GM19463 (cell line): ENCODE measurements at regions not wholly inside any gene's neighbourhood (a gene's known extent, or its start where the extent isn't known, plus 50 kb on each side); places are given as distances from the start of the nearest gene placed in this dataset.
"Not testable (repeated sequence)": the region's sequence is repeated elsewhere in the genome, so short reads cannot be mapped to it uniquely, and the experiment has no call there.

Experiments used
- ATAC-seq: cut with Tn5 transposase; IDR thresholded peaks from one replicate; pipeline ENCODE4 v1.9.1; 2021; ENCODE audit warnings: mild to moderate bottlenecking, moderate library complexity; ENCODE audit not compliant: unreplicated experiment

- no peak for ATAC-seq
Measured at GRCh38 chr5:82448374-82448773, 170.2 kb upstream of the RPS23 start.

- ATAC-seq, result no peak
Measured at GRCh38 chr5:82447913-82448312, 169.8 kb upstream of the RPS23 start.

- ATAC-seq, result no peak
Measured at GRCh38 chr5:82446809-82447208, 168.7 kb upstream of the RPS23 start.

GRCh38 chr5:82445726-82446335 is 167.7 kb upstream of the RPS23 start:
- ATAC-seq, result no peak

GRCh38 chr5:82439750-82440445 is 161.7 kb upstream of the RPS23 start:
- ATAC-seq, result no peak

GRCh38 chr5:82437565-82437964 is 159.4 kb upstream of the RPS23 start:
- not testable (repeated sequence) for ATAC-seq

GRCh38 chr5:82436291-82436690 is 158.1 kb upstream of the RPS23 start:
- no peak for ATAC-seq

- not testable (repeated sequence) for ATAC-seq
Measured at GRCh38 chr5:82434696-82435660, 156.8 kb upstream of the RPS23 start.

- ATAC-seq, result no peak
Measured at GRCh38 chr5:82426464-82427154, 148.5 kb upstream of the RPS23 start.

GRCh38 chr5:82425591-82425990 is 147.4 kb upstream of the RPS23 start:
- ATAC-seq, result no peak

- ATAC-seq, result no peak
Measured at GRCh38 chr5:82424211-82424610, 146.1 kb upstream of the RPS23 start.

GRCh38 chr5:82422751-82423181 is 144.6 kb upstream of the RPS23 start:
- no peak for ATAC-seq

- ATAC-seq, result no peak
Measured at GRCh38 chr5:82422001-82422740, 144.0 kb upstream of the RPS23 start.

- ATAC-seq, result no peak
Measured at GRCh38 chr5:82421119-82421518, 143.0 kb upstream of the RPS23 start.

- ATAC-seq, result not testable (repeated sequence)
Measured at GRCh38 chr5:82420524-82420923, 142.4 kb upstream of the RPS23 start.

GRCh38 chr5:82419559-82420332 is 141.6 kb upstream of the RPS23 start:
- no peak for ATAC-seq

- no peak for ATAC-seq
Measured at GRCh38 chr5:82418608-82418950, 140.4 kb upstream of the RPS23 start.

GRCh38 chr5:82417776-82418607 is 139.8 kb upstream of the RPS23 start:
- no peak for ATAC-seq

GRCh38 chr5:82416512-82416911 is 138.4 kb upstream of the RPS23 start:
- ATAC-seq, result no peak
